ENCODE measurements at regions not wholly inside any gene's neighbourhood (a gene's known extent, or its start where the extent isn't known, plus 50 kb on each side); places are given as distances from the start of the nearest gene placed in this dataset.

DNA sequence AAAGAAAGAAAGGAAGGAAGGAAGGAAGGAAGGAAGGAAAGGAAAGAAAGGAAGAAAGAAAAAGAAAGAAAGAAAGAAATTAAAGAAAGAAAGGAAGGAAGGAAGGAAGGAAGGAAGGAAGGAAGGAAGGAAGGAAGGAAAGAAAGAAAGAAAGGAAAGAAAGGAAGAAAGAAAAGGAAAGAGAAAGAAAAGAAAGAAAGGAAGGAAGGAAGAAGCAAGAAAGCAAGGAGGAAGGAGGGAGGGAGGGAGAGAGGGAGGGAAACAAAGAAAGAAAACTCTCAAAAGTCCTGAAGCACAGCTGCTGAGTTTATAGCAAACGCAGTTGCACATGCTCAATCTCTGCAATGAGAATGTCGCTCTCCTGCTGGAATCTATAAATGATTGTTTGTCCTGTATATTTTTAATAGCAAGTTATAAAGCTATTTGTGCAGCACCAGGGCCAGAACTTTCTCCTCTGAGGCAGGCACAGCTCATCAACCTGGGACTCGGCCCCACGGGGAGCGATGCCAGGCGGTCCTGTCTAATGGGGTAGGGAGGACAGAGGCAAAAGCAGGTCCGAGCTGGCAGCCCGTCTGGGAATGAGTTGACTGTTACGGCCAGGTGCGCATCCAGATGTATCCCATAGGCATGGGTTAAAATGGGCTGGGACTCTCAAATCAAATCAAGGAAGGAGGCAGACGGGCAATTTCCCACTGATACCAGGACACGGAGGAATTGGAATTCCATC is 118.0 kb upstream of the PFKP start:
- DNase-seq: no peak

- DNase-seq: no peak
Observed at GRCh38 chr10:2948127-2948854, 119.1 kb upstream of the PFKP start.

GRCh38 chr10:2944788-2945187 is 122.6 kb upstream of the PFKP start:
- DNase-seq: no peak

DNA sequence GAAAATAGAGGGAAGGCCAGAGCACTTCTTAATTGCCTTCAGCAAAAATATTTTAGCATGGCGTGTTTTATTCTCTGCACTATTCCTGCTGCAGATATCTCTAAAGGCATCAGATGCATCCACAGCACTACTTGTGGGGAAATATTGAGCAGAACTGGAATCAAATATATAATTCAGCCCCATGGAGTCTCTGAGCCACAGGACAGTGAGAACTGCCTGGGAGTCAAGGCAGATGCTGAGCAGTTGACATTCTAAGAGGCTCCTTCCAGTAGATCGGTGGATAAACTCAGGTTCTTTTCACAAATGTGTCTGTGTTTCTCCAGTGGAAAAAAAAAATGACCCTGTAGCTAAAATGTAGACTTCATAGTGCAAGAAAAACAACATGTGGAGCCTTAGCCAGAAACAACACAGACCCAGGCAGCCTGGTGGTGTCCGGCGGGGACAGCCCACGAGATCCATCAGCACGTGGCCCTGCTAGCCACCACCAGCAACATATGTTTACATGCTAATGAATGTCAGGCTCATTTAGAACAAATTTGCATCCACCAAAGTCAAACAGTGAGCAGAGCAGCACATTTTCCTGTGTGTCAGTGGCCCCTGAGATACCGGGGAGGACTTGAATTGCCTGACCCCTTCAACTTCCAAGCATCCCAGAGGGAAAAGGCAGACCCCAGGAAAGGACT is 123.3 kb upstream of the PFKP start:
- no peak for DNase-seq

GRCh38 chr10:2942938-2943337 is 124.4 kb upstream of the PFKP start:
- no peak for DNase-seq

DNA sequence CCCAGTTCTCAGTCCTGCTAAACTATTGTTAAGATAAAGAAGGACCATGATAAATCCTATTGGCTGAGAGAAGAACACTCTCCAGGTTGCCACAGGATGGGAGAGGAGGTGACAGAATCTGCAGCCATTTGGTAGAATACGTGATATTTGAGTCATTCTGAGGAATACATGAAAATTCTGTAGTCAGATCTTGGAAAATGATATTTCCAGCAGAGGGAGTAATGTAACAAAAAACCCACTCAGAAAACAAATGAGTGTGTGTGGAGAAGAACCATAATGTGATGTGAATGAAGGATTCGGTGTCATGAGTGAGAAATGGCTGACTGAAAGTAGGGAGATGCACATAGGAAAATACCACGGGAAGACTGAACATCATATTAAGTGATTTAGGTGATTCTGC is 128.5 kb upstream of the PFKP start:
- no peak for DNase-seq

DNA sequence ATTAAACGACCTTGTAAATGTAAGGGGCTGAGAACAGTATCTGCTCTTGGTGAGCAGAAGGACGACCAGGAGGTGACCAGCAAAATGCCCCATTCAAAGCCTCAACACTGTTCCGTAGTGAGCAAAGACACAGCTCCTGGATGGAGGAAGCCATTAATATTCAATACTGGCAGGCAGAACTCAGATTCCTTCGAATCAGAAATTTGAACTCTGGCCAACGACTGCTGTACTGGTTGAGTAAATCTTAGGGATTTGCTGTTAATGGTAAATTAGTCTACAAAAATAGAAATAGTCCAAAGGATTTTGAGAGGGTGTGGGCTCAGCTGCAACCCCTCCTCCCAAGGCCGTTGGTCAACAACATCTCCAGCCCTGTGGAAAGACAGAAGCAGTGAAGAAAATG is 130.5 kb upstream of the PFKP start:
- no peak for DNase-seq

DNA sequence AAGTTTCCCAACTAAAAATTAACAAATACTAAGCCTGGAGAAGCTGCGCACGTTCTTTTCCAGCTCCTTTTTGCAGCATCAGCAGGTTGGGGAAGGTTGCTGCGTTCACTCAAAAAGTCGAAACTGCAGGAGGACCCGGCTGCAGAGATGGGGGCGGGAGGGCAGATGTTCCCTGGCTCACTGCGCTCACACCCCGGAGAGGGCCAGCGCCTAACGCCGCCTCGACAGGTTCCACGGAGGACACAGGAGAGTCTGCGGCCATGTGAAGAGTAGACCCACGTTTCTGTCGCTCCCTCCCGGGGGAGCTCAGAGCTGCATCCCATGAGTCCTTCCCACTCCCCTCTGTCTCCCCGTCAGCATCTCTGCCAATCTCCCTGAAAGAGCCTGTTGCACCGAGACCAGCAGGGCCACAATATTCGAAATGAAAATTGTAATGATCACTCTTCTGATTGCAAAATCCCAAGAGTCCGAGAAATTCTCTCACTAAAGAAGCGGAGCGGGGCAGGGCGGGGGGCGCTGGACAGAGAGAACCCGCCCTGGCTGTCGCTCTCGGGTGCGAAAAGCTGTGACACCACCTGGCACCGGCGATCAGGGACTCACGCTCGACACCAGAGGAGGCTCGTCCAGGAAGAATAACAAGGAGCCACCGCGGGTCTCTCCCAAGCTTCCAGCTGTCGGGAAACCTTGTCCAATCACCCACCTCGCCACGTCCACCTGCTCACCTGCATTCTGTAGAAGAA is 131.5 kb upstream of the PFKP start:
- no peak for DNase-seq

- no peak for DNase-seq
Observed at GRCh38 chr10:2933924-2934323, 133.4 kb upstream of the PFKP start.

DNA sequence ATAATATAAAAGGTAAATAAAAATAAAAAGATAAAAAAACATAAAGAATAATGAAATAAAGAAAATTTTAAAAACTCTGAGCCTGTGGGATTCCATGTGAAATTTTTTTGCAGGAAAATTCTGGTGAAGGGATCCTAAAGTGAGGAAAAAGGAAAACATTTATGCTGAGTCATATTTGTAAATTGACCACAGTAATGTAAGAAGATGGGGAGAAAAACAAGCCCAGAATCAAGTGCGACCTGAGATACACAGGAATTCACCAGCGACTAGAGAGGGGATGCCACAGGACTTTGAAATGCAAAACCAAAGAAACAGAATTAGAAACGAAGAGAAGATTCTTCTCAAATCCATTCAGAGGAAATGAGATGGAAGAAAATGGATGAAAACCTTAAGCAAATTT is 133.8 kb upstream of the PFKP start:
- DNase-seq: no peak

DNA sequence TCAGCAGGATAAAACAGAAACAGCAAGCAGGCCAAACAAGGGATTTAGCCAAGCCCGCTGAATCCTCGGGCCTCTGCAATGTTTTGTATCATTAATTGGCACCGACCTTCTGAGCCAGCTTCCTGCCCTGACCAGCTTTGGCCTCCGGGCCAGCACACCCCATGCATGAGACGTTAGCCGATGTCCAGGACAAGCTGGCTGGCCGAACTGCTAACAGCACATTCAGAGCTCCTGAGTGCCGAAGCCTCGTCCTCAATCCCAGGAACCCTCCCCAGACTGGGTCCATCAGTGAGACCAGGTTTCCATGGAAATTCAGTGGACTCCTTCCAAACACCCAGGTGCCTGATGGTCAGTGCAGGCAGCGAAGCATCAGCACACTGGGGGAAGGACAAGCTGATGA is 134.3 kb upstream of the PFKP start:
- no peak for DNase-seq

- no peak for DNase-seq
Observed at GRCh38 chr10:2929480-2930258, 137.7 kb upstream of the PFKP start.

DNA sequence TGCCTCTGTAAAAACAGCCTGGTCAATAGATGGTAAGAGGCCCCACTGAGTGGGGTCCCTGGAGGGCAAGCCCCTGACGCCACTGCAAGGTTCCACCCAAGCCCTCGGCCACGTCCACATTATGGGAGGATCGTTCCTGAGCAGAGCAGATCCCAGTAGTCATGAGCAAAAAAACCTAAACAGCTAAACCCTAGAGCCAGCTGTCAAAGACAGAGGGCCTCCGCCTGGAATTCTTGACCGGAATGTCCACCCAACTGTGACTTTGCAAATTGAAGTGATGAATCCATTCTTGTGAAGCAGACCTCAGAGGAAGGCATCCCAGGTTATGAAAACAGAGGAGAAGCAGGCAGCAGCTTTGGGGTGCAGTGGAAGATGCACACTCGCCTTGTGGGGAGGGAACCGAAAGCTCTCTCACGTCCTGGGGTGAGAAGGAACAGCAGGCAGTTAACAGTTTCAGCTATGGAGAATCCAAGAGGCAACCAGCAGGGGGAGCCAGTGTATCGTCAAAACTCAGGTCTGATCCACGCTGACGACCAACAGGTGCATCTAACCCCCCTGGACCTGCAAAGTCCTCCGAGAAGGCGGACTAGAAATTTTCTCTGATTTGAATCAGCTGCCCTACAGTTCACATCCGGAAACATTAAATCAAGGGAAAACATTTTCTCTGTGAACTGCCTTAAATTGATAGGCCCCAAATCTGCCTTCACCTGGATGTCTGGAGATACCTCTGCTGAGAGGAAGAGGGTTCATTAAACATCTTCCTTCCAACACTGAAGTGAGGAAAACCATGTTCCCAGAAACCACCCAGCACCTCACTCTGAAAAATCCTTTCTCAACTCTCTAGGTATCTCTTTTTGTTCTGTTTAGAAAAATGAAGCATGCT is 139.1 kb upstream of the PFKP start:
- DNase-seq: no peak

DNA sequence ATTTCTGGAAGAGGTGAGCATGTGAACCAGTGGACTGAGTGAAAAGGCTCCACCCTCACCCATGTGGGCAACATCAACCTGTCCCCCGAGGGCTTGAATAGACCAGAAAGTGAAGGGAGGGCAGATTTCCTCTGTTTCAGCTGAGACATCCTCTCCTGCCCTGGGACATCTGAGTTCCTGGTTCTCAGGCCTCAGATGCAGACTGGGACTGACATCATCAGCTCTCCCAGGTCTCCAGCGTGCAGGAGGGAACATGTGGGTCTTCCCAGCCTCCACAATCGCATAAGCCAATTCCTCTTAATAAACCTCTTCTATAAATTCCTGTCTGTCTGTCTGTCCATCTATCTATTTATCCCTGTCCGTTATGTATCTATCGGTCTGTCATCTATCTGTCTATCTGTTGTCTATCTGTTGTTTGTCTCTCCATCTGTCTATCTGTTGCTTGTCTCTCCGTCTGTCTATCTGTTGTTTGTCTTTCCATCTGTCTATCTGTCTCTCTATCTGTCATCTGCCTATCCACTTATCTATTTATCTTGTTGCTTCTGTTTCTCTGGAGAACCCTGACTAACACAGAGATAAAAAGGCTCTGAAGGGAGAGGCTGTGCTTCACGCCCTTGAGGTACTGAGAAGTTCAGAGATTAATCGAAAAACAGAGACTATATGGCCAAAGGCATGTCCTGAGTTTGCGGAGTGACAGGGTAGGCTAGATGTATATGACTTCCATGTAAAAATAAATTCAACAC is 140.3 kb upstream of the PFKP start:
- no peak for DNase-seq

DNA sequence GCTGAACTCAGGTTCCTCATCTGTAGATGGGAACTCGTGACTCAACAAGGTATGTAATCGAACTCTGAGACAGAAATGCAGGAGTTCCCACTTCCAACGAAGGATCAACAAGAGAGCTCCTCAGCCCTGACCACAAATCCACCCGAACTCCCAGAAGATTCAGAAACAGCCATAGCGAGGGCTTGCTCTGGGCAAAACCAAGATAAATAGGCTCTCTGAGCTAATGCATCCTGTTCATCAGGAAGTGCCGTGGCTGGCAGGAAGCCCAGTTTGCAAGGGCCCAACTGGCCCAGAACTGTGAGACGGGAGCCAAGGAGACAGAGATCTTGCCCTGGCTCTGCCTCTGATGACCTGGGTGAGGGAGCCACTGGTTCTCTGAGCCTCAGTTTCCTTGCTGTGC is 141.7 kb upstream of the PFKP start:
- no peak for DNase-seq

GRCh38 chr10:2924431-2924830 is 142.9 kb upstream of the PFKP start:
- DNase-seq: no peak

GRCh38 chr10:2921956-2922680 is 145.2 kb upstream of the PFKP start:
- no peak for DNase-seq

DNA sequence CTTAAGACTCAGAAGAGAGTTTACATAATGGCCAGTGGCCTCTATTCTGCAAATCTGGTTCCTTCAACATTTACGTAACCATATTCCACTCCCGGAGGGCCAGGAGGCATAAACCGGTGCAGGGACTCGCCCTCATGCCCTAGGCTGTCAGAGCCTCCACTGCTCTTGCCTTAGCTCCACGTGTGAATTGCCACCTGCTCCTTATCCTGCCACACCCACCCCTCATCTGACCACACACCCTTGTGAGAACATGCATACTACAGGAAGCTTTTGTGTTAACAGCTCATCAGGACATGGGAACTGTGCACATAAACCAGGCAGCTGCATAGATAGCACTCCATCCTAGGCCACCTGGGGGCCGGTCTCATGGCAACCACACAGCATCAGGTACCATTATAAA is 146.7 kb upstream of the PFKP start:
- no peak for DNase-seq

DNA sequence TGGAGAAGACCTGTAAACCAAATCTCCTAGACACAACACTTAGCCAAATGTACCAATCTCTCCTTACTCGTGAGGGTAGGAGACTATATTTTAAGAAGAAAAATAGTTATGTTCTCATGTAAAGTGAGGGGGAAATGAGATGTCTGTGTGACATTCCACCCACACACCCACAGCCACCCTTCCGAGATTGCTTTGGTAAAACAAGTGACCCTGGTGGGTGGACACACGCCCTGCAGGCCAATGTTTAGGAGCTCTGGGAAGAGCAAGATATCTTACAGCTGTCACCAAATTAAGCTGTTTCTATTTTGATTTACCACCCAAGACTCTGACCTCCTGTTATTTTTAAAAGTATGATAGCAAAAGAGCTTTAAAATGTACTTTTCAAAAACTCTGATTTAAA is 147.2 kb upstream of the PFKP start:
- no peak for DNase-seq

DNA sequence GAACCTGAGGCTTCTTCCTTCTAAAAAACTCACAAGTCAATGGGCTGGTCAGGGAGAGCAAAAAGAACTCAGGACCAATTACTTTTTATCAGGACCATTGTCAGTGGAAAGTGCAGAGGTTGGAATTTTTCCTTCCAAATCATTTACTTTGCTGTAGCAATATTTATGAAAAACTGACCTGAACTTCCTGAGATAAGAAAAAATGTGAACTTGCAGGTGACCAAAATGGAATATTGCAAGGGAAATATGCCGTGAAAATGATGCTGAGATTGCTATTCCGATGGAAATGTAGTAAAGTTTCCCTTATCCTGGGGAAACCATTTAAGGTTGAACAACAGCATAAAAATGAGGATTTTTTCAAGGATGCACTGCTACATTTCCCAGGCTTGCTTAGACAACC is 148.3 kb upstream of the PFKP start:
- DNase-seq: no peak

Data from NCI-H2171 treated with DMSO at 0.1 percent for 48 hours (cell line).